GM21576 (cell line): ENCODE measurements at regions not wholly inside any gene's neighbourhood (a gene's known extent, or its start where the extent isn't known, plus 50 kb on each side); places are given as distances from the start of the nearest gene placed in this dataset.
"Not testable (repeated sequence)": the region's sequence is repeated elsewhere in the genome, so short reads cannot be mapped to it uniquely, and the experiment has no call there.

Experiments used
- ATAC-seq: cut with Tn5 transposase; IDR thresholded peaks from one replicate; pipeline ENCODE4 v1.9.1; 2021; ENCODE audit warnings: mild to moderate bottlenecking, moderate library complexity; ENCODE audit not compliant: unreplicated experiment

- ATAC-seq: not testable (repeated sequence)
Observed at GRCh38 chr3:195999176-195999575, 82.7 kb downstream of the TFRC start.

GRCh38 chr3:195996314-195996713 is 85.6 kb downstream of the TFRC start:
- not testable (repeated sequence) for ATAC-seq

- not testable (repeated sequence) for ATAC-seq
Observed at GRCh38 chr3:195994343-195994742, 86.0 kb upstream of the TNK2 start.

- ATAC-seq: not testable (repeated sequence)
Observed at GRCh38 chr3:195993671-195994070, 85.3 kb upstream of the TNK2 start.

GRCh38 chr3:195992956-195993595 is 84.7 kb upstream of the TNK2 start:
- not testable (repeated sequence) for ATAC-seq

- ATAC-seq: not testable (repeated sequence)
Observed at GRCh38 chr3:195991986-195992385, 83.6 kb upstream of the TNK2 start.

- not testable (repeated sequence) for ATAC-seq
Observed at GRCh38 chr3:195991243-195991642, 82.9 kb upstream of the TNK2 start.

GRCh38 chr3:195990841-195991174 is 82.5 kb upstream of the TNK2 start:
- ATAC-seq: not testable (repeated sequence)

GRCh38 chr3:195989921-195990840 is 81.8 kb upstream of the TNK2 start:
- ATAC-seq: peak; percentile 69

GRCh38 chr3:195989197-195989920 is 81.0 kb upstream of the TNK2 start:
- ATAC-seq: peak; percentile 41

- ATAC-seq: not testable (repeated sequence)
Observed at GRCh38 chr3:195988764-195989163, 80.4 kb upstream of the TNK2 start.

GRCh38 chr3:195987001-195987400 is 78.7 kb upstream of the TNK2 start:
- not testable (repeated sequence) for ATAC-seq

- not testable (repeated sequence) for ATAC-seq
Observed at GRCh38 chr3:195986576-195986975, 78.2 kb upstream of the TNK2 start.

GRCh38 chr3:195985348-195985920 is 77.1 kb upstream of the TNK2 start:
- not testable (repeated sequence) for ATAC-seq

- ATAC-seq: not testable (repeated sequence)
Observed at GRCh38 chr3:195984392-195985030, 76.2 kb upstream of the TNK2 start.

GRCh38 chr3:195983880-195984279 is 75.5 kb upstream of the TNK2 start:
- ATAC-seq: not testable (repeated sequence)

GRCh38 chr3:195982754-195983153 is 74.4 kb upstream of the TNK2 start:
- ATAC-seq: not testable (repeated sequence)

- not testable (repeated sequence) for ATAC-seq
Observed at GRCh38 chr3:195981778-195982177, 73.4 kb upstream of the TNK2 start.

- not testable (repeated sequence) for ATAC-seq
Observed at GRCh38 chr3:195979877-195980276, 71.5 kb upstream of the TNK2 start.

GRCh38 chr3:195978585-195978984 is 70.2 kb upstream of the TNK2 start:
- ATAC-seq: not testable (repeated sequence)
